Activated CD4-positive, alpha-beta T cell treated with anti-CD3 and anti-CD28 coated beads, Interleukin-2, amount 50 U/mL, for 24 hours (primary cell): ENCODE measurements at regions not wholly inside any gene's neighbourhood (a gene's known extent, or its start where the extent isn't known, plus 50 kb on each side); places are given as distances from the start of the nearest gene placed in this dataset.
"Not testable (repeated sequence)": the region's sequence is repeated elsewhere in the genome, so short reads cannot be mapped to it uniquely, and the experiment has no call there.

Source experiments
- DNase-seq, 2 donors: peaks; one replicate each; pipeline ENCODE4 v3.0.0-alpha.2; 2020; ENCODE audit warnings: low read depth in 1 of 2, low spot score in 1 of 2

DNA sequence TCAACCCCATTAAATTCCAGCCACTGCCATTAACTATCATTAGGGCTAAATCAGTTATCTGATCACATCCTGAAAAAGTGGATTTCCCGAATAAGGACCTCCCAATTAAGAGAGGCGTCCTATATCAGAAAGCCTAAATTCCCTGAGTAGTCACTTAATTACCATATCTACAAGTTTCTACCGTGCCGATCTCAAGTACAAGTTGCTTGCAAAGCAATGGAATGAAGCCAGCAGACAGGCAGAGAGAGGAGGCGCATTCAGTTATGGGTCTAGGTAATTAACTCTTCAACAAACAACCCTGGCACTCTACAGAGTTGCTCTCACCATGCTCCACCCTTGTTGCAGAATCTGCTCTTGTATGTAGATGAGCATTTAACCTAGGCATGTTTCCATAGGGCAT is 494.6 kb upstream of the RUNX1 start:
- DNase-seq: no peak

DNA sequence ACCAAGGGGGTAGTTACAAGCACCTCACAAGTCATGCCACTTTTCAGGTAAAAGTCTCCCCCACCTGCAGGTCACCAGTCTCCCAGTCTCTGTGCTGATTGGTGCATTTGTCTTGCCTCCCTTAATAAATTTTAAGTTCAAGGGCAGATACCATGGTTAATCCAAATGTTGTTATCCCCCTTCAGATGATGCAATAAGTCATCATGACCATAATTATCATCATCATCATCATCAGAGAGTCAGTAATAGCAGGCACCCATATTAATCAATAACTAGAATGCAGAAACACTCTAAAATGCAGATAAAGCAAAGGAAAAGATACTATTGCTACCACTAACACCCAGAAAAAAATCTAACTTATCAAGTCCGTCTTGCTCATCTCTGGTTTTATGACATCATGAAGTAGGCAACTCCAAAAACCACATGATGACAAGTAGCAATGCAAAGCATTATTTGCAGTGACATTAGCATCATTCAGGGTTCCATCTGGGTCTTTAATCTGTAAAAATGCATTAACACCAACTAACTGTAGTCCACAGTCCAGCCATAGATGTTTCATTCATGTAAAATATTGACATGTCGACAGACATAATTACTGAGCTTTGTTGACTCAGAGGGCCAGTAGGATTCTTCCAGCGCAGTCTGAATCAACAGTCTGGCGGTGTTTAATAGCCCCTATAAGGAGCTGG is 492.0 kb upstream of the RUNX1 start:
- DNase-seq: no peak

GRCh38 chr21:35538386-35538785 is 489.3 kb upstream of the RUNX1 start:
- DNase-seq: no peak

- no peak for DNase-seq
Observed at GRCh38 chr21:35537604-35538003, 488.5 kb upstream of the RUNX1 start.

DNA sequence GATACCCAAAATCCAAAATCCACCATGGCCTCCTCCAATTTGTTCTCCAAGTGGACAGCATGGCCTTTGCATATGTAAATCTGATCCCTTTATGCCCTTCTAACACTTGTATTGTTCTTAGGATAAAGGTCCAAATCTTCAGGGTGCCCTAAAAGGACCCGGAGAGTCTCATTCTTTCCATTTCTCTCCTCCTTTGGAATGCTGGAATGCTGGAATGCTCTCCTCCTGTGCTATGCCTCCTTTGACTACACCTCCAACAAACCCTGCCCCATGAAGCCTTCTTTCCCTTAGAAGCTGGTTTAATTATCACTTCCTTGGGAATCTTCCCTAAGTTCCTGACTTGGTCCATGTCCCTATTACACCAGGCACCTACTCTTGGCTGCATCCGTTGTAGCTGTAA is 484.8 kb upstream of the RUNX1 start:
- DNase-seq: no peak

DNA sequence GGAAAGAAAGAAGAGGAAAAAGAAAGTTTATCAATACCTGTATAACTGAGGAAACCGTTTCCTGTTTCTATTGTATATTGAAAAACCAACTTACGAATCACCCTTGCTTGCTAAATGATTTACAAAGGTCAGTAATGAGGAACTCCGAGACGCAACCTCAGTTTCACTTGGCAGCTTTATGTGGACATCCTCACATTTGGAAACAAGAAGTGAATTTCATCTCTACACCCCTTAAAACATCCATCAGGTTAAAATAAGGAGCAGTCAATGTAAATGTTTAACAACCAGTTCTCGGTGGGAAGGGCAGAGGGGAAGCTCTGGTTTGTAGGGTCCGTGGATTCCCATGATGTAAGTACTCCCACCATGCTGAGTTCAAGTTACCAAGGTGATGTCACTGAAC is 481.7 kb upstream of the RUNX1 start:
- DNase-seq: no peak

DNA sequence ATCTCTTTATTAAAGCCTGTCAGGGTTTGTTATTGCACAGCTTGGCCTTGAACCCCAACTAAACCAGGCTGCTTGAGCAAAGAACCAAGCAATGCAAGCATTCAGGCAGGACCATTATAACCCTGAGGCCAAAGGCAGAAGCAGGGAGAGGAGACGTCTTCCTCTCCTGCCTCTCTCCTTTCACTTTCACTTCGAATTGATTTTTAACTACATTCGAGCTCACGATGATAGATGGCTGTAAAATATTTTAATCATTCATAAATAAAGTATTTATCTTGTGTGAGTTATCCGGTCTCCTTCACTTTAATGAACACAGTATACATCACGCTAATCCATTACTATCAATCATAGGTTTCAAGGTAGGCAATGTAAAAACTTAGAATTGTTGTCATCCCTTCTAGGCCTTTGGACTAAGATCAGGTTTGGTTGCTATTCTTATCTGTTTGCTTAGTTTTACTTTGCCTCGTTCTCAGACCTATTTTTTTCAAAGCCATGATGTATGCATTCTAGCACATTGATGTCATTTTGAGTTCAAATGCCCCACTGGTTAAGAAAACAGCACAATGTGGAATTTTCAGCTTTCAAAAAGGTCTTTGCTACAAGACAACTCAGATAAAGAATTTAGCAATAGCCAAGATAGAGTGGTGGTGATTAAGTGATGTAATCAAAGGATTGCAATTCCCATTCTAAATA is 480.2 kb upstream of the RUNX1 start:
- no peak for DNase-seq

DNA sequence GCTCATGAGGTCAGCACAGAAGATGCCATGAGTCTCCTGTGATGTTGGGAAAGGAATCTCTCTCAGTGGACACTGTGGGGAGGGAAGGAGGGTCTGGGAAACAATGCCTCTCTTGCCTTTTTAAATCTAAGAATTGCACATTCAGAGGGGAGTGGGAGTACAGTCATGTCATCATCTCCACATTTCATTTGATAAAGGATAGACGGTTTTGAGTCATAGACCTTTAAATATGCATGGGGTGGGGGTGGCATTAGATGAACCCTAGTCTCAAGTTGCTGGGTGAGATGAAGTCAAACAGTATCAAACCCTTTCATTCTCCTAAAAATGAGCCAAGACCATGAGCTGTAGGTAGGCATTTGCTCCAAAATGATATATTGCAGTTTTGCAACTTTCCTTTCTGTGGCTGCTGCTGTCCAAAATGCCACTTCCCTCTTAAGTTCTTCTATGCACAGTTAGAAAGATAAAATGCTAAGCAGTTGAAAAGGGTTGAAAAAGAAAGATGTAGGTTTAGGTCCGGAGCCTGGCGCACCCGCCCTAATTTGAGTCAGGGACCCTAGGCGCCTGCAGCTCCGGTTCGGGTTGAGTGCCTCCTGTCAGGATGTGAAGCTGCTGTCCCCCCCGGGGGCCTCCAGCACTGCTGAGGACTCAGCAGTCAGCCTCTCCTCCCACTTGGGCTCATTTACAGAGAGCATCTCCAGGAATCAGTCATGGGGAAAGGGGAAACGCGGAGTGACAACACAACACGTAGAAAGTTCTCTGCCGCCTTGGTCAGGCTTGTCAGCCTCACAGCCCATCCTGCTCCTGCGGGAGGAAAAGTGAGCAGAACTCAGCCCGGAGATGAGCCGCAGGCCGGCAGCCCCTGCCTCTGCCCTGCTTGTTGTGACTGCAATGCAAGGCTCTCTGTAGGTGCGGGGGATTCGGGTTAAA is 479.3 kb upstream of the RUNX1 start:
- DNase-seq: peak; percentile 12 to 30

DNA sequence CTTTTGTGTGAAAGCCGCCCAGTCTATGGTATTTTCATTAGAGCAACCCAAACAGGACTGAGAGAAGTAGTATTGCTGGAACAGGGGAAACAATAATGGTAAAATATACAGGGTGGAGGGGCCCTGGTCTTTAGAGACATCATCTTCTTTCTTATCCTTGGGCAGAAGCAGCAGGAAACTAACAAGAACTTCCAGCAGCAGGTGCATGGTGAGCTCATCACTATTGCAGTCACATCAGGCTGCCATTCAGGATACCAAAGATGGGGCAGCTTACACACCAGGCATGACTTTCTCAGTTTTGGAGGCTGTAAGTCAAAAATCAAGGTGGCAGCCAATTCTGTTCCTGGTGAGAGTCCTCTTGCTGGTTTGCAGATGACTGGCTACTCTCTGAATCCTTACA is 478.3 kb upstream of the RUNX1 start:
- no peak for DNase-seq

- no peak for DNase-seq
Observed at GRCh38 chr21:35525443-35525842, 476.3 kb upstream of the RUNX1 start.

DNA sequence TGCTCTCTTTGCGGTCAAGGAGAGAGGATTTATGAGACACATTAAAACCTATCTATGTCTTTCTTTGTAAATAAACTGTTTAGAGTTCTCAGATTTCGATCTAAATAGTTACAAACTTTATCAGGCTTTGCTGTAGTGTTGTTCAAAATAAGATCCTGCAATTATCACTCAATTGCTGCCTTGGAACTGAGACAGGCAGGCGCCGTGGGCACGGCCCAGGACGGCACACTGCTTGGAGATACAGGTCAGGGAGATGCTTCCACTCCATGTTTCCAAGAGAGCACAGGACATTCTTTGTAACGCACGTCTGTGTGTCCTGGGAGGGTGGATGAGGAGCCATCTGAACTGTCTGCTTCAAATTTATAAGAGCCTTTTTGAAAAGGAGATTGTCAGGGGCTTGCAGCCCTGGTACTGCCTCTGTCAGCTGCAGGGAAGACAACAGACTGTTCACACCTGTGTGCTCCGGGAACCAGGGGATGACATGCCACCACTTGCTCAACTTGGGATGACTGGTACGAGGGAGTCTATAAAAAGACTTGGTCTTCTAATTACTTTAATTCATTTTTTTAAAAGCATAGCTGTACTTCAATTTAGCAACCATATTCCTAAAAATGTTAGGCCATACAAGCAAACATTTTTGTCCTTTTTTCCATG is 472.9 kb upstream of the RUNX1 start:
- no peak for DNase-seq

- DNase-seq: no peak
Observed at GRCh38 chr21:35521293-35521692, 472.2 kb upstream of the RUNX1 start.

DNA sequence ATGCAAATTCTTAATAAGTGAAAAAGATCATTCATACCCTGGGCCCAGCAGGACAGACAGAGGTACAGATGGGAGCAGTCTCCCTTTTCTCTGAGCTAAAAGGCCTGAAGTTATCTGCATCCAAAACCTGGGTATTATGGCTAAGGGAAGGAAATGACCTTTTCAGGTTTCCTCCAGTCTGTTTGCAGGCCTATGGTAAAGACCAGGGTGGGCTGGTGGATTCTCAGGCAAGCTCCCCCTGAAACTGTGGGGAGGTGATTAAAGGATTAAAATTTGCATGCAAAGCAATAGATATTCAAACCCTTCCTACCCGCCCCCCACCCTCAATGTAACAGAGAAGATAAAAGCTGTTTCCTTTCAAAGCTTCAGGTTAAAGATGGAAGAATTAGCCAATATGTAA is 471.8 kb upstream of the RUNX1 start:
- no peak for DNase-seq

GRCh38 chr21:35520302-35520701 is 471.2 kb upstream of the RUNX1 start:
- no peak for DNase-seq

DNA sequence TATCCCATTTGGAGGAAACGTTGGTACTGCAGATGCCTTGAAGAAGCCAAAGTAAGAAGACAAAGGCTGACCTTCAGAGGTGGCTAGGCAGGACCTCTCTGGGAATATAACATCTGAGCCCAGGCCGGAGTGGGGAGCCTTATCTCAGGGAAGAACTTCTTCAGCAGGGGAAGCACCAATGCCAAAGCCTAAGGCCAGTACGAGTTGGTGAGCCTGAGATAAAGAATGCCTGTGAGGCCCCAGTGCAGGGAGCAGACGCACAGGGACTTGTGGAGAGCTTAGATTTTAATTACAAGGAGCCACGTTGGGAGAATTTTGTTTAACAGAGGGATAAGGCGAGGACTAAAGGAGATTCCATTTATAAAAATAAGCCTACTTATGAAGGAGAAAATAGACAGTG is 468.8 kb upstream of the RUNX1 start:
- DNase-seq: no peak

GRCh38 chr21:35516292-35516691 is 467.2 kb upstream of the RUNX1 start:
- DNase-seq: not testable (repeated sequence)

GRCh38 chr21:35512346-35512745 is 463.2 kb upstream of the RUNX1 start:
- no peak for DNase-seq

GRCh38 chr21:35511696-35512162 is 462.6 kb upstream of the RUNX1 start:
- no peak for DNase-seq

DNA sequence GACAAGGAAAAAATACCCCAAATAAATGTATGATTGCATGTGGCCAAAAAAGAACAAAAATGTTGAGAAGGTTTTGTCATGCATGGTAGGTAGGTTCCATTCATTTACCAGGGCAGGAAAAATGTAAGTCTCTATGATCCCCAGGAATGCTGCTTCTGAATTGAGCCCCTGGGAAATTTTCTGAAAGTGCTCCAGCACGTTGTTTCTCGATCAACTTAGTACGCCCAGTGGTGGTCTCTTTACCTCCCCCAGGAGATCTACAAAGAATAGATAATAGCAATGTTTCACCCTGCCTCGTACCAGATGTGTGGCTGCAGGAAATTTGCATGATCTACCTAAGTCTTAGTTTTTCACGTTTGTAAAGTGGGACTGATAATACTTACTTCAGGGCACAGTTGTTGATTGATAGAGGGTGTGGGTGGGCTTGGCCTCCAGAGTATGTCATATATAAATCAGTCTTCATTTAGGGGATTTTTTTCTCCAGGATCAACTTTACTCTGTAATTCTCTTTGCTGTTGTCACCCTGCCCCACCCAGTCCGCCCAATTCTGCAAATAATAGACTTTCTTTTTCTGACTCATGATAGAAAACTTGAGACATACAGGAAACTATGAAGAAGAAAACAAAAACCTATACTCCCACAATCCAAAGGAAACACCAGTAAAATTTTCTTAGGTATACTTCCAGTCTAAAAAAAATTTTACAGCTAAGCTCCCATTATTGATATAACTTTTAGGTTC is 462.0 kb upstream of the RUNX1 start:
- peak in 1 of 2 donors; percentile 17 for DNase-seq

DNA sequence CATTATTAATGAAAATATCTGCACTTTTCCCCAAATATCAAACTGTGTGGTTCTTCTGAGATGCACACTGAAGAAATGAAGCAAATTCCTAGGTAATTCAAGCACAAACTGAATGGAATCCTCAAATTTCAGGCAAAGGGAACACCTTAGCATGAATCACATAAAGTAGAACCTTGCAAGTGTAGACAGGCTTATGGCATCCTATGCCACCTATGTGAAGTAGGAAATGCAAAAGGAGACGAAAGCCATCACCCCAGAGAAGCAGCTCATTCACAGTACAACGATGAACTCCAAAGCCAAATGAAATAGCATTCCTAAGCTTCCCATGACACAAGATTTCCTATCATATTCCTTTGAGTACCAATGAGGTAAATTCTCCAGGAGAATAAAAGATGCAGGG is 461.2 kb upstream of the RUNX1 start:
- DNase-seq: no peak
